Cardiac muscle cell (in vitro differentiated cells and primary cell): ENCODE measurements at regions not wholly inside any gene's neighbourhood (a gene's known extent, or its start where the extent isn't known, plus 50 kb on each side); places are given as distances from the start of the nearest gene placed in this dataset.

Source experiments
- DNase-seq, 2 donors: peaks; one replicate each; pipeline versions ENCODE4 v3.0.0 to v3.0.0-alpha.2; 2010 to 2017; ENCODE audit warnings: low read depth in 1 of 2, low spot score in 1 of 2
- H3K27ac ChIP-seq: fragments of 200-600 bp; sonication (generic); 2 replicates; pipeline ENCODE4 v1.5.1; 2016
- H3K27me3 ChIP-seq: fragments of 200-600 bp; sonication (generic); 2 replicates; pipeline ENCODE4 v1.6.0; 2016; ENCODE audit warnings: control low read depth
- H3K36me3 ChIP-seq: fragments of 200-600 bp; sonication (generic); 2 replicates; pipeline ENCODE4 v1.5.1; 2016; ENCODE audit warnings: control low read depth
- H3K4me1 ChIP-seq: fragments of 200-600 bp; sonication (generic); 2 replicates; pipeline ENCODE4 v1.8.1; 2017; ENCODE audit warnings: low read depth, mild to moderate bottlenecking, mixed run types
- H3K4me3 ChIP-seq: fragments of 200-600 bp; sonication (generic); 2 replicates; pipeline ENCODE4 v1.5.1; 2016; ENCODE audit warnings: mild to moderate bottlenecking
- H3K9me3 ChIP-seq: fragments of 200-600 bp; sonication (generic); 2 replicates; pipeline ENCODE4 v1.5.1; 2017; ENCODE audit warnings: low read depth, mild to moderate bottlenecking, control low read depth
- CTCF ChIP-seq: IDR thresholded peaks from 2 replicates; pipeline ENCODE4 v1.5.1; 2012; ENCODE audit warnings: low read depth, mild to moderate bottlenecking, low read length

GRCh38 chr17:77798031-77798430, 160.5 kb upstream of the TNRC6C start:
- H3K9me3 ChIP-seq, result no peaks in the 10 kb centered on the region
- no peaks in the 10 kb centered on the region for H3K4me1 ChIP-seq

GRCh38 chr17:77798481-77798880, 160.0 kb upstream of the TNRC6C start:
- H3K4me1 ChIP-seq, result no peaks in the 10 kb centered on the region
- TF ChIP-seq CTCF, result no peak
- no peak overlapping the region for H3K27ac ChIP-seq
- H3K36me3 ChIP-seq, result no peaks in the 10 kb centered on the region
- no peak for DNase-seq
- H3K4me3 ChIP-seq, result no peak overlapping the region
- H3K27me3 ChIP-seq, result peaks cover 3% of the 10 kb centered on the region
- H3K9me3 ChIP-seq, result no peaks in the 10 kb centered on the region

More at GRCh38 chr17:77798031-77798430, 160.5 kb upstream of the TNRC6C start:
- H3K27me3 ChIP-seq, result peaks cover 8% of the 10 kb centered on the region
- no peak for TF ChIP-seq CTCF
- no peak overlapping the region for H3K27ac ChIP-seq
- DNase-seq, result no peak
- H3K36me3 ChIP-seq, result no peaks in the 10 kb centered on the region
- H3K4me3 ChIP-seq, result no peak overlapping the region

GRCh38 chr17:77800816-77801215, 157.7 kb upstream of the TNRC6C start:
- no peak for TF ChIP-seq CTCF
- Histone ChIP-seq H3K27ac (no peak overlapping the region), H3K4me3 (no peak overlapping the region), H3K27me3 (no peaks in the 10 kb centered on the region), H3K36me3 (no peaks in the 10 kb centered on the region), H3K9me3 (no peaks in the 10 kb centered on the region), H3K4me1 (no peaks in the 10 kb centered on the region)
- DNase-seq, result no peak

GRCh38 chr17:77801545-77802332, 156.8 kb upstream of the TNRC6C start:
- H3K4me1 ChIP-seq, result no peaks in the 10 kb centered on the region
- no peaks in the 10 kb centered on the region for H3K9me3 ChIP-seq
- TF ChIP-seq CTCF, result no peak
- no peaks in the 10 kb centered on the region for H3K36me3 ChIP-seq
- H3K27me3 ChIP-seq, result no peaks in the 10 kb centered on the region
- H3K27ac ChIP-seq, result no peak overlapping the region
- H3K4me3 ChIP-seq, result no peak overlapping the region
- no peak for DNase-seq

- DNase-seq, result no peak
- H3K36me3 ChIP-seq, result no peaks in the 10 kb centered on the region
- TF ChIP-seq CTCF, result no peak
- H3K27ac ChIP-seq, result no peak overlapping the region
- H3K4me1 ChIP-seq, result no peaks in the 10 kb centered on the region
- no peaks in the 10 kb centered on the region for H3K9me3 ChIP-seq
- H3K27me3 ChIP-seq, result no peaks in the 10 kb centered on the region
- H3K4me3 ChIP-seq, result no peak overlapping the region
These were observed 156.2 kb upstream of the TNRC6C start for GRCh38 chr17:77802333-77802615.
